Lower leg skin (tissue), 4 donors: ENCODE measurements at regions not wholly inside any gene's neighbourhood (a gene's known extent, or its start where the extent isn't known, plus 50 kb on each side); places are given as distances from the start of the nearest gene placed in this dataset.

ENCODE experiments used
- DNase-seq, 2 donors: peaks; one replicate each; pipeline ENCODE4 v3.0.0-alpha.2; 2019; ENCODE audit warnings: low spot score in 2 of 2
- H3K4me3 ChIP-seq: fragments of 200-600 bp; sonication (generic); 2 replicates; pipeline ENCODE4 v1.5.1; 2017; ENCODE audit warnings: mild to moderate bottlenecking, low read depth; ENCODE audit not compliant: poor library complexity, severe bottlenecking
- CTCF ChIP-seq, 3 donors: fragments of 450-650 bp; IDR thresholded peaks; one replicate each; pipeline ENCODE4 v1.5.1; 2016; ENCODE audit warnings: antibody characterized with exemption in 3 of 3, mild to moderate bottlenecking in 3 of 3, moderate library complexity in 2 of 3
- POLR2A ChIP-seq, 2 donors: fragments of 450-650 bp; IDR thresholded peaks; one replicate each; pipeline ENCODE4 v1.6.1; 2016 to 2017; ENCODE audit warnings: antibody characterized with exemption in 2 of 2, mild to moderate bottlenecking in 1 of 2, moderate library complexity in 1 of 2
- WGBS, 2 donors: methylation state at CpG; one replicate each; pipeline ENCODE4 v1.1.5; 2018; 5-methylcytosine and 5-hydroxymethylcytosine counted together
- intact Hi-C: fragments of 100-400 bp; cut with DNase I; formaldehyde crosslinking; loops from one replicate; pipeline ENCODE4 v1.15.0; 2023; ENCODE audit warnings: low total_unique reads

- TF ChIP-seq POLR2A (IDR thresholded peaks at IDR 0.05) (no peak), CTCF (IDR thresholded peaks at IDR 0.05) (no peak)
- H3K4me3 ChIP-seq = no peak overlapping the region
- no peak for DNase-seq
- WGBS, 2 donors = 87% methylated on average over 6 of the region's 6 CpGs
- intact Hi-C loops = no loop called here
Observed at GRCh38 chr11:123316003-123316402, 114.1 kb upstream of the GRAMD1B start.

GRCh38 chr11:123314972-123315371 is 115.1 kb upstream of the GRAMD1B start:
- TF ChIP-seq POLR2A (IDR thresholded peaks at IDR 0.05) (no peak), CTCF (IDR thresholded peaks at IDR 0.05) (no peak)
- 61 to 78% methylated on average over 11 of the region's 11 CpGs for WGBS, 2 donors
- intact Hi-C loops = no loop called here
- peak in 1 of 2 donors; percentile 25 for DNase-seq
- H3K4me3 ChIP-seq = no peak overlapping the region

GRCh38 chr11:123313262-123313661 is 116.8 kb upstream of the GRAMD1B start:
- WGBS, 2 donors = 86 to 87% methylated on average over 5 of the region's 5 CpGs
- no peak for DNase-seq
- intact Hi-C loops = no loop called here
- H3K4me3 ChIP-seq = no peak overlapping the region
- TF ChIP-seq CTCF (IDR thresholded peaks at IDR 0.05) (no peak), POLR2A (IDR thresholded peaks at IDR 0.05) (no peak)

GRCh38 chr11:123308077-123308476 is 113.0 kb upstream of the CLMP start:
- intact Hi-C loops = loop anchor here (10.0 kb wide), 1 partner anchor 177 kb away; no protein-coding TSS in a partner anchor
- H3K4me3 ChIP-seq = no peak overlapping the region
- 44 to 45% methylated on average over 7 of the region's 7 CpGs for WGBS, 2 donors
- DNase-seq = no peak
- TF ChIP-seq CTCF (IDR thresholded peaks at IDR 0.05) = no peak
- TF ChIP-seq POLR2A (IDR thresholded peaks at IDR 0.05) = no peak

GRCh38 chr11:123307276-123307675 is 112.2 kb upstream of the CLMP start:
- intact Hi-C loops = loop anchor here (10.0 kb wide), 1 partner anchor 178 kb away; no protein-coding TSS in a partner anchor

More at GRCh38 chr11:123307276-123307675, 112.2 kb upstream of the CLMP start:
- no peak for DNase-seq
- no peak for TF ChIP-seq POLR2A (IDR thresholded peaks at IDR 0.05)
- TF ChIP-seq CTCF (IDR thresholded peaks at IDR 0.05) = no peak
- WGBS, 2 donors = 93 to 94% methylated on average over 4 of the region's 4 CpGs
- no peak overlapping the region for H3K4me3 ChIP-seq
